ENCODE measurements at regions not wholly inside any gene's neighbourhood (a gene's known extent, or its start where the extent isn't known, plus 50 kb on each side); places are given as distances from the start of the nearest gene placed in this dataset.

DNA sequence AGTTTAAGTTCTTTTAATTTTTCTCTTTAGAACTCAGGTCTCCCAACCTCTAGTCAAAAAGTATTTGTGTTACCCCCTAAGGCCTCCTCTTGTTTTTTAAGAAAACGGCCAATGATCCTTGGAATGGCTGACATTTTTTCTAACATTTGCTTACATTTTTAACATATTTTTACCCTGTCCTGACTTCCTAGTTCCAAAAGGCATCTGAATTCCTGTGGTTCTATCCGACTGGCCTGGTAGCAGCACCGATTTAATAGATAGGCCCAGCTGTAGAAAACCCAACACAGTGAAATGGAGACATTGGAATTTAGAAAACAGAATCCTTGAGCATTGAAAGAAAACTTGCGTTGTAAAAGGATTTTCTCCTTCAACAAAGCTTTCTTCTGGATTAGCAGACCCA lies 134.7 kb upstream of the GSC start:
- Histone ChIP-seq H3K27me3 (ENCODE audit: control insufficient read depth, insufficient read depth, low read length) (no peaks in the 10 kb centered on the region), H3K4me3 (ENCODE audit: low read depth, low read length) (no peak overlapping the region), H3K36me3 (ENCODE audit: control insufficient read depth, insufficient read depth, low read length) (no peaks in the 10 kb centered on the region)
- TF ChIP-seq, protein P1, sequence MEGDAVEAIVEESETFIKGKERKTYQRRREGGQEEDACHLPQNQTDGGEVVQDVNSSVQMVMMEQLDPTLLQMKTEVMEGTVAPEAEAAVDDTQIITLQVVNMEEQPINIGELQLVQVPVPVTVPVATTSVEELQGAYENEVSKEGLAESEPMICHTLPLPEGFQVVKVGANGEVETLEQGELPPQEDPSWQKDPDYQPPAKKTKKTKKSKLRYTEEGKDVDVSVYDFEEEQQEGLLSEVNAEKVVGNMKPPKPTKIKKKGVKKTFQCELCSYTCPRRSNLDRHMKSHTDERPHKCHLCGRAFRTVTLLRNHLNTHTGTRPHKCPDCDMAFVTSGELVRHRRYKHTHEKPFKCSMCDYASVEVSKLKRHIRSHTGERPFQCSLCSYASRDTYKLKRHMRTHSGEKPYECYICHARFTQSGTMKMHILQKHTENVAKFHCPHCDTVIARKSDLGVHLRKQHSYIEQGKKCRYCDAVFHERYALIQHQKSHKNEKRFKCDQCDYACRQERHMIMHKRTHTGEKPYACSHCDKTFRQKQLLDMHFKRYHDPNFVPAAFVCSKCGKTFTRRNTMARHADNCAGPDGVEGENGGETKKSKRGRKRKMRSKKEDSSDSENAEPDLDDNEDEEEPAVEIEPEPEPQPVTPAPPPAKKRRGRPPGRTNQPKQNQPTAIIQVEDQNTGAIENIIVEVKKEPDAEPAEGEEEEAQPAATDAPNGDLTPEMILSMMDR (IDR thresholded peaks at IDR 0.05; ENCODE audit: insufficient read depth, low read depth, low read length), result no peak
- ChIA-PET POLR2A (no interaction called here), CTCF (interaction anchor here (1.3 kb wide), 1 partner anchor 21 kb away, joined by 4 read pairs; no protein-coding TSS in a partner anchor)
- peak; percentile 55 for DNase-seq (ENCODE audit: low read depth)

DNA sequence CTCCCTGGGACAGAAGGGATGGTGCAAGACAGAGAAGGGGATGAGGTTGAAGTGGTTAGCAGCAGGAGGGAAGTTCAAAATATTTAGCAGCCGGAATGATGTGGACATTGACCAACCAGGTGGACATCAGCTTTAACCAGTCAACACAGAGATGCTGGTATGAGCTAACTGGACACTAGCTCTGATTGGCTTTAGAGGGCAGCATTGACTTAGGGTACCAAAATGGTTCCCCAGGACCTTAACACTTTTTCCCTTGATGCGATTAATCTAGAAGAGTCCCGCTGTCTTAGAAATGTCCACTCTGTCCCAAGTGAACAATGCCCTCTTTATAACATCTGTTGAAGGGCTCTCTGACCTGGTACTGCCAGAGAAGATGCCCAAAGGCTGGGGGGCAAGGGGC lies 134.0 kb upstream of the GSC start:
- Histone ChIP-seq H3K36me3 (ENCODE audit: control insufficient read depth, insufficient read depth, low read length) (no peaks in the 10 kb centered on the region), H3K27me3 (ENCODE audit: control insufficient read depth, insufficient read depth, low read length) (no peaks in the 10 kb centered on the region), H3K4me3 (ENCODE audit: low read depth, low read length) (no peak overlapping the region)
- ChIA-PET CTCF (no interaction called here), POLR2A (no interaction called here)
- TF ChIP-seq, protein P1 (IDR thresholded peaks at IDR 0.05; ENCODE audit: insufficient read depth, low read depth, low read length), result no peak
- no peak for DNase-seq (ENCODE audit: low read depth)

- TF ChIP-seq, protein P1 (IDR thresholded peaks at IDR 0.05; ENCODE audit: insufficient read depth, low read depth, low read length), result no peak
- CTCF ChIA-PET, result no interaction called here
These were observed 133.4 kb upstream of the GSC start for GRCh38 chr14:94903338-94903737.

GRCh38 chr14:94897561-94897960 lies 127.6 kb upstream of the GSC start:
- ChIA-PET POLR2A (no interaction called here), CTCF (no interaction called here)

More at GRCh38 chr14:94903338-94903737, 133.4 kb upstream of the GSC start:
- no peaks in the 10 kb centered on the region for H3K27me3 ChIP-seq (ENCODE audit: control insufficient read depth, insufficient read depth, low read length)
- no peak overlapping the region for H3K4me3 ChIP-seq (ENCODE audit: low read depth, low read length)
- no peak for DNase-seq (ENCODE audit: low read depth)
- H3K36me3 ChIP-seq (ENCODE audit: control insufficient read depth, insufficient read depth, low read length), result no peaks in the 10 kb centered on the region
- POLR2A ChIA-PET, result no interaction called here

DNA sequence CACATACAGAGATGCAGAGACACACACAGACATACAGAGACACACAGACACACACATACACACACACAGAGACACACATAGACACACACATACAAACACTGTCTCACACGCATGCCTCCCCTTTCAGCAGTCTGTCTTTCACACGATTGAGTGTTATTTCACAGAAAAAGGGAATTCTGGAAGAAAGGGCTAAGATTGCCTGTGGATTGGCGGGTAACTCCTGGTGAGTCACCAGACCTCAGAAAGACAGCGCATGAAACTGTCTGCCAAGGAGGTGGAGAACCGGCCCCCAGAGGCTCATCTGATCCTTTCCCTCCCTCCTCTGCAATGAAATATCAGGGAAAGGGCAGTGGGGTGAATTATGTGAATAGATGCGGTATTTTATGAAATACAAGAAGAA lies 127.2 kb upstream of the GSC start:
- DNase-seq (ENCODE audit: low read depth), result no peak
- no peak overlapping the region for H3K4me3 ChIP-seq (ENCODE audit: low read depth, low read length)
- ChIA-PET CTCF (no interaction called here), POLR2A (no interaction called here)
- H3K27me3 ChIP-seq (ENCODE audit: control insufficient read depth, insufficient read depth, low read length), result no peaks in the 10 kb centered on the region
- no peaks in the 10 kb centered on the region for H3K36me3 ChIP-seq (ENCODE audit: control insufficient read depth, insufficient read depth, low read length)
- TF ChIP-seq, protein P1 (IDR thresholded peaks at IDR 0.05; ENCODE audit: insufficient read depth, low read depth, low read length), result no peak

More at GRCh38 chr14:94897561-94897960, 127.6 kb upstream of the GSC start:
- no peak overlapping the region for H3K4me3 ChIP-seq (ENCODE audit: low read depth, low read length)
- no peaks in the 10 kb centered on the region for H3K36me3 ChIP-seq (ENCODE audit: control insufficient read depth, insufficient read depth, low read length)
- DNase-seq (ENCODE audit: low read depth), result no peak
- H3K27me3 ChIP-seq (ENCODE audit: control insufficient read depth, insufficient read depth, low read length), result no peaks in the 10 kb centered on the region
- TF ChIP-seq, protein P1 (IDR thresholded peaks at IDR 0.05; ENCODE audit: insufficient read depth, low read depth, low read length), result no peak

Measured in BJ (cell line).